Keratinocyte (primary cell): ENCODE measurements at regions not wholly inside any gene's neighbourhood (a gene's known extent, or its start where the extent isn't known, plus 50 kb on each side); places are given as distances from the start of the nearest gene placed in this dataset.
"Not testable (repeated sequence)": the region's sequence is repeated elsewhere in the genome, so short reads cannot be mapped to it uniquely, and the experiment has no call there.

ENCODE experiments used
- DNase-seq: peaks from one replicate; pipeline ENCODE4 v3.0.0-alpha.2; 2011; ENCODE audit warnings: low read depth, missing footprints, low spot score
- FAIRE-seq: peaks from 2 replicates; lab custom pipeline; 2011; peaks lifted over from hg19 to GRCh38; lab: Jason Lieb, UNC
- H2AFZ ChIP-seq: 2 replicates; pipeline ENCODE4 v1.6.0; 2012; ENCODE audit warnings: low read length, control low read depth, inconsistent platforms; ENCODE audit not compliant: control insufficient read depth
- H3K27ac ChIP-seq: 2 replicates; pipeline ENCODE4 v1.5.1; 2011; ENCODE audit warnings: low read length; ENCODE audit not compliant: control insufficient read depth, insufficient read depth
- H3K27me3 ChIP-seq: 3 replicates; pipeline ENCODE4 v1.6.0; 2011; ENCODE audit warnings: low read length; ENCODE audit not compliant: control insufficient read depth, insufficient read depth; ENCODE audit errors: extremely low read depth
- H3K36me3 ChIP-seq, 2 experiments: 2 replicates in 1 of 2; 3 replicates in 1 of 2; pipeline ENCODE4 v1.5.1; 2011; ENCODE audit warnings: low read length in 2 of 2, mild to moderate bottlenecking in 1 of 2; ENCODE audit not compliant: control insufficient read depth in 2 of 2, insufficient read depth in 2 of 2; ENCODE audit errors: extremely low read depth in 1 of 2
- H3K4me1 ChIP-seq: 3 replicates; pipeline ENCODE4 v1.5.1; 2011; ENCODE audit warnings: low read length; ENCODE audit not compliant: control insufficient read depth, insufficient read depth; ENCODE audit errors: extremely low read depth
- H3K4me2 ChIP-seq: 3 replicates; pipeline ENCODE4 v1.6.0; 2011; ENCODE audit warnings: low read depth, low read length; ENCODE audit not compliant: control insufficient read depth, insufficient read depth; ENCODE audit errors: extremely low read depth
- H3K4me3 ChIP-seq, 3 experiments: fragments of 200-600 bp in 1 of 3; sonication (generic) in 1 of 3; 2 replicates in 2 of 3; 3 replicates in 1 of 3; pipeline ENCODE4 v1.5.1; 2011 to 2016; ENCODE audit warnings: low read length in 3 of 3, mild to moderate bottlenecking in 3 of 3, control low read depth in 2 of 3, inconsistent platforms in 1 of 3, low read depth in 1 of 3, mixed read lengths in 1 of 3, mixed run types in 1 of 3, moderate library complexity in 1 of 3; ENCODE audit not compliant: control insufficient read depth in 2 of 3, insufficient read depth in 2 of 3; ENCODE audit errors: extremely low read depth in 1 of 3
- H3K79me2 ChIP-seq: 2 replicates; pipeline ENCODE4 v1.6.0; 2012; ENCODE audit warnings: low read length; ENCODE audit not compliant: control insufficient read depth, insufficient read depth
- H3K9ac ChIP-seq: 3 replicates; pipeline ENCODE4 v1.6.0; 2011; ENCODE audit warnings: low read length; ENCODE audit not compliant: control insufficient read depth, insufficient read depth; ENCODE audit errors: extremely low read depth
- H3K9me1 ChIP-seq: 3 replicates; pipeline ENCODE4 v1.6.0; 2011; ENCODE audit warnings: low read length; ENCODE audit not compliant: control insufficient read depth, insufficient read depth; ENCODE audit errors: extremely low read depth
- H3K9me3 ChIP-seq: 2 replicates; pipeline ENCODE4 v1.5.1; 2012; ENCODE audit warnings: low read depth, low read length; ENCODE audit not compliant: control insufficient read depth
- H4K20me1 ChIP-seq: 3 replicates; pipeline ENCODE4 v1.6.0; 2011; ENCODE audit warnings: low read length; ENCODE audit not compliant: control insufficient read depth, insufficient read depth; ENCODE audit errors: extremely low read depth
- dilution Hi-C: fragments of 300-500 bp; cut with MboI; formaldehyde crosslinking; loops from one replicate; pipeline ENCODE4 v1.7.0; 2020; ENCODE audit warnings: low sequenced_read_pairs; ENCODE audit not compliant: extremely low pct_ligation_motif_present

- H3K9me3 ChIP-seq, FAIRE-seq, dilution Hi-C loops, H4K20me1 ChIP-seq, H3K79me2 ChIP-seq, H3K4me2 ChIP-seq, H3K9ac ChIP-seq, DNase-seq, H2AFZ ChIP-seq, H3K36me3 ChIP-seq, H3K27ac ChIP-seq, H3K4me1 ChIP-seq, H3K27me3 ChIP-seq, H3K4me3 ChIP-seq, H3K9me1 ChIP-seq: not testable (repeated sequence)
These were observed 63.8 kb downstream of the NSUN5 start for GRCh38 chr7:73244782-73245311.

GRCh38 chr7:73234994-73235717 lies 73.5 kb downstream of the NSUN5 start:
- H4K20me1 ChIP-seq, H2AFZ ChIP-seq, H3K27me3 ChIP-seq, H3K9ac ChIP-seq, H3K9me3 ChIP-seq, dilution Hi-C loops, FAIRE-seq, H3K4me2 ChIP-seq, H3K79me2 ChIP-seq, H3K36me3 ChIP-seq, H3K4me1 ChIP-seq, DNase-seq, H3K9me1 ChIP-seq, H3K27ac ChIP-seq: not testable (repeated sequence)
- H3K4me3 ChIP-seq = peak overlapping the region in 1 of 3 experiments; percentile 24

GRCh38 chr7:73225745-73226144 lies 82.9 kb downstream of the NSUN5 start:
- H3K4me3 ChIP-seq, H3K4me1 ChIP-seq, H3K9ac ChIP-seq, H3K36me3 ChIP-seq, H3K27ac ChIP-seq, H3K79me2 ChIP-seq, H3K27me3 ChIP-seq, H4K20me1 ChIP-seq, dilution Hi-C loops, H3K9me1 ChIP-seq, H2AFZ ChIP-seq, H3K9me3 ChIP-seq, H3K4me2 ChIP-seq, DNase-seq, FAIRE-seq: not testable (repeated sequence)

- H2AFZ ChIP-seq, H3K9me1 ChIP-seq, dilution Hi-C loops, DNase-seq, FAIRE-seq, H3K4me3 ChIP-seq, H3K36me3 ChIP-seq, H3K27ac ChIP-seq, H3K4me2 ChIP-seq, H3K4me1 ChIP-seq, H3K9ac ChIP-seq, H4K20me1 ChIP-seq, H3K27me3 ChIP-seq, H3K9me3 ChIP-seq, H3K79me2 ChIP-seq: not testable (repeated sequence)
These were observed 86.9 kb downstream of the NSUN5 start for GRCh38 chr7:73221724-73222123.

GRCh38 chr7:73220766-73221370 lies 87.8 kb downstream of the NSUN5 start:
- dilution Hi-C loops, H2AFZ ChIP-seq: not testable (repeated sequence)

More at GRCh38 chr7:73220766-73221370, 87.8 kb downstream of the NSUN5 start:
- not testable (repeated sequence) for H3K9me1 ChIP-seq, FAIRE-seq, H4K20me1 ChIP-seq, H3K79me2 ChIP-seq, H3K4me2 ChIP-seq, H3K27ac ChIP-seq, H3K9ac ChIP-seq, H3K4me3 ChIP-seq, H3K4me1 ChIP-seq, H3K9me3 ChIP-seq, H3K27me3 ChIP-seq, DNase-seq, H3K36me3 ChIP-seq
